Suprapubic skin (tissue), 4 donors: ENCODE measurements at regions not wholly inside any gene's neighbourhood (a gene's known extent, or its start where the extent isn't known, plus 50 kb on each side); places are given as distances from the start of the nearest gene placed in this dataset.

Experiments used
- DNase-seq, 2 donors: peaks; one replicate each; pipeline ENCODE4 v3.0.0-alpha.2; 2019; ENCODE audit warnings: low spot score in 2 of 2
- H3K27ac ChIP-seq: fragments of 200-600 bp; sonication (generic); one replicate; pipeline ENCODE4 v1.5.1; 2019
- H3K27me3 ChIP-seq: fragments of 200-600 bp; sonication (generic); one replicate; pipeline ENCODE4 v1.5.1; 2019
- H3K36me3 ChIP-seq: fragments of 200-600 bp; sonication (generic); one replicate; pipeline ENCODE4 v1.5.1; 2019
- H3K4me1 ChIP-seq: fragments of 200-600 bp; sonication (generic); one replicate; pipeline ENCODE4 v1.5.1; 2019
- H3K4me3 ChIP-seq: fragments of 200-600 bp; sonication (generic); one replicate; pipeline ENCODE4 v1.5.1; 2019; ENCODE audit warnings: mild to moderate bottlenecking
- H3K9me3 ChIP-seq: fragments of 200-600 bp; sonication (generic); one replicate; pipeline ENCODE4 v1.5.1; 2019
- EP300 ChIP-seq: sonication (generic); formaldehyde crosslinking; IDR thresholded peaks from one replicate; pipeline ENCODE4 v1.6.1; 2017; ENCODE audit warnings: antibody characterized with exemption
- POLR2A ChIP-seq, 2 donors: fragments of 450-650 bp; IDR thresholded peaks; one replicate each; pipeline ENCODE4 v1.6.1; 2017; ENCODE audit warnings: antibody characterized with exemption in 2 of 2, mild to moderate bottlenecking in 2 of 2, moderate library complexity in 2 of 2
- POLR2AphosphoS5 ChIP-seq, 3 donors: sonication (generic); formaldehyde crosslinking; IDR thresholded peaks; one replicate each; pipeline ENCODE4 v1.6.1; 2017; ENCODE audit warnings: antibody characterized with exemption in 3 of 3
- WGBS: methylation state at CpG from one replicate; pipeline ENCODE4 v1.1.5; 2018; 5-methylcytosine and 5-hydroxymethylcytosine counted together
- TF ChIP-seq, protein P1 (sequence below), 2 donors: fragments of 200-600 bp in 1 of 2; fragments of 450-650 bp in 1 of 2; sonication (generic) in 1 of 2; IDR thresholded peaks; one replicate each; pipeline ENCODE4 v1.5.1; 2016 to 2019; ENCODE audit warnings: antibody characterized with exemption in 2 of 2, mild to moderate bottlenecking in 1 of 2, moderate library complexity in 1 of 2

DNA sequence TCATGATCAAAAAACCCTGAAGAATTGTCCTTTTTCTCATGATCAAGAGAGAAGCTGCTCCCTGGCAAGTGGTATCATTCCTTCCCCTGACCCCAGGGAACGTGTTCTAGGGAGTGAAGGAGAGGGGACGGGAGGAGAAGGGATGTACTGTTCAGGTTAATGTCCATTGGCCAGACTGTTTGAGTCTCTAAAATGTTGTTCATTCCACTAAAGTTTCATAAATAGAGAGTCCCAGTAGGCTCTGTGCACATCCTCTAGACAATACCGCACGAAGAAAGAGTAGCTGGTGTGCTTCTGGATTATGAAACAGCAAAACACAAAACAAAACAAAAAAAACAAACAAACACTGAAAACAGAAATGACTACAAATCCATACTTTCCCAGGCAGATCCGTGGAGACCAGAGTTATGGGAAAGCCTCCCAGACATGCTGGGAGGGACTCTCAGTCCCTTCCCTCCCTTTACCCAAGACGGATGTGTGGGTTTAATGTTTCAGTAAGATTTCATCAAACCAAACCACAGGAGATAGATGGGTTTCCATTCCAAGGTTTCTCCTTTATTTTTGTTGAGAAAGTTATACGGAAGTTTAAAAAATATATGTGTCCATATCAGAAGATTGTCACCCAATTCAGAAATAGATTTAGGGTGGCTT is 66.5 kb upstream of the TNS3 start:
- H3K36me3 ChIP-seq, result no peaks in the 10 kb centered on the region
- no peak for DNase-seq
- no peak overlapping the region for H3K27ac ChIP-seq
- WGBS, result 72% methylated on average over 7 of the region's 7 CpGs
- H3K9me3 ChIP-seq, result no peaks in the 10 kb centered on the region
- no peaks in the 10 kb centered on the region for H3K27me3 ChIP-seq
- TF ChIP-seq POLR2A (IDR thresholded peaks at IDR 0.05) (no peak), POLR2AphosphoS5 (IDR thresholded peaks at IDR 0.05) (no peak), EP300 (no peak)
- TF ChIP-seq, protein P1, sequence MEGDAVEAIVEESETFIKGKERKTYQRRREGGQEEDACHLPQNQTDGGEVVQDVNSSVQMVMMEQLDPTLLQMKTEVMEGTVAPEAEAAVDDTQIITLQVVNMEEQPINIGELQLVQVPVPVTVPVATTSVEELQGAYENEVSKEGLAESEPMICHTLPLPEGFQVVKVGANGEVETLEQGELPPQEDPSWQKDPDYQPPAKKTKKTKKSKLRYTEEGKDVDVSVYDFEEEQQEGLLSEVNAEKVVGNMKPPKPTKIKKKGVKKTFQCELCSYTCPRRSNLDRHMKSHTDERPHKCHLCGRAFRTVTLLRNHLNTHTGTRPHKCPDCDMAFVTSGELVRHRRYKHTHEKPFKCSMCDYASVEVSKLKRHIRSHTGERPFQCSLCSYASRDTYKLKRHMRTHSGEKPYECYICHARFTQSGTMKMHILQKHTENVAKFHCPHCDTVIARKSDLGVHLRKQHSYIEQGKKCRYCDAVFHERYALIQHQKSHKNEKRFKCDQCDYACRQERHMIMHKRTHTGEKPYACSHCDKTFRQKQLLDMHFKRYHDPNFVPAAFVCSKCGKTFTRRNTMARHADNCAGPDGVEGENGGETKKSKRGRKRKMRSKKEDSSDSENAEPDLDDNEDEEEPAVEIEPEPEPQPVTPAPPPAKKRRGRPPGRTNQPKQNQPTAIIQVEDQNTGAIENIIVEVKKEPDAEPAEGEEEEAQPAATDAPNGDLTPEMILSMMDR (IDR thresholded peaks at IDR 0.05), result no peak
- no peaks in the 10 kb centered on the region for H3K4me1 ChIP-seq
- H3K4me3 ChIP-seq, result no peak overlapping the region

DNA sequence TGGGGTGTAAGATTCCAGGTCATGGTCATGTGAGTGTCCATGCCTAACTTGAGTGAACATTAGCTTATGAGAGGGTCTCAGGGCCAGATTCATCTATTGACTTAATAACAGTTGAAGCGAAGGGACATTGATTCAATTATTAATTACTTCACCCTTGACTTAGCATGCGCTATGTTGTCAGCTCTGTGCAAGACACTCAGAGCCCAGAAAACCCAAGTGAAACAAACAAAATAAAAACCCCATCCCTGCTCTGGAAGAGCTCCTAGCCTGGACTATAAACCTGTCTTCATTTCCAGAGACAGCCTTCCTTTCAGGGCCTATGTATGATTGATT is 66.0 kb upstream of the TNS3 start:
- WGBS, result 96% methylated on average over 2 of the region's 2 CpGs
- no peaks in the 10 kb centered on the region for H3K4me1 ChIP-seq
- TF ChIP-seq EP300 (no peak), POLR2A (IDR thresholded peaks at IDR 0.05) (no peak), POLR2AphosphoS5 (IDR thresholded peaks at IDR 0.05) (no peak)
- TF ChIP-seq, protein P1 (IDR thresholded peaks at IDR 0.05), result no peak
- no peaks in the 10 kb centered on the region for H3K27me3 ChIP-seq
- no peak for DNase-seq
- no peak overlapping the region for H3K27ac ChIP-seq
- H3K36me3 ChIP-seq, result no peaks in the 10 kb centered on the region
- H3K4me3 ChIP-seq, result no peak overlapping the region
- H3K9me3 ChIP-seq, result no peaks in the 10 kb centered on the region

DNA sequence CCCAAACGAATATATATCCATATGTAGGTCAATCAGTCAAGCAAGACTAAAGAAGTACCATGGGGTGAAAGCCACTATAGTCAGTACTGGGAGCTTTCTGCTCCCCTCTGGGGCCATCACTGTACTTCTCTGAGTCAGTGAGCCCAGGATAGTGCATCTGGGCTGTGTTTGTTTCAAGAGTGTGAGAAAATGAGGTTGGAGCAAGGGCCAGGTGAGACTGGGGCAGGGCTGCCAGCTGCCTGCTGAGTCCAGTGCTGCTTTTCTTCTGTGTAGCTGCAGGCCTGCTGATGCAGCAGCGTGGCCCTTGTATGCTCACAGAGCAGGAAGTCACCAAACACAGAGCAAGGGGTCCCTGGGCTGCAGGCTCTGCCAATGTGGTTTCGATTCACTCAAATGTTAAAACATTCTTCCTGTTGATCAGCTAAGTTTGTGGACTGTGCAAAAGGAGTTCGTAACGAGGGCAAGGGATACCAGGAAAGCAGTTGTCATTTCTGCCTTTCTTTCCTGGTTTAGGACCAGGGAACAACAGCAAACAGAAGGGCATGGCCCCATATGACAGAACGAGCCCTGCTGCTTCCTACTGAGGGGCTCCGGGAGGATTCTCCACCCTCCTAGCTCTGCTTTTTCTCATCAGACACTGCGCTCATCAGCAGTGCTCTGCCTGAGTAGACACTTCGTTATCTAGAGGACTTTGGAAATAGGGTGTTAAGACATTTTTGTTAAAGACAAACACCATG is 65.4 kb upstream of the TNS3 start:
- no peak overlapping the region for H3K27ac ChIP-seq
- 73% methylated on average over 9 of the region's 9 CpGs for WGBS
- H3K9me3 ChIP-seq, result no peaks in the 10 kb centered on the region
- TF ChIP-seq EP300, result no peak
- TF ChIP-seq, protein P1 (IDR thresholded peaks at IDR 0.05), result no peak
- TF ChIP-seq POLR2AphosphoS5 (IDR thresholded peaks at IDR 0.05), result no peak
- no peak for TF ChIP-seq POLR2A (IDR thresholded peaks at IDR 0.05)
- H3K4me1 ChIP-seq, result no peaks in the 10 kb centered on the region
- H3K27me3 ChIP-seq, result no peaks in the 10 kb centered on the region
- H3K4me3 ChIP-seq, result no peak overlapping the region
- no peaks in the 10 kb centered on the region for H3K36me3 ChIP-seq
- no peak for DNase-seq

DNA sequence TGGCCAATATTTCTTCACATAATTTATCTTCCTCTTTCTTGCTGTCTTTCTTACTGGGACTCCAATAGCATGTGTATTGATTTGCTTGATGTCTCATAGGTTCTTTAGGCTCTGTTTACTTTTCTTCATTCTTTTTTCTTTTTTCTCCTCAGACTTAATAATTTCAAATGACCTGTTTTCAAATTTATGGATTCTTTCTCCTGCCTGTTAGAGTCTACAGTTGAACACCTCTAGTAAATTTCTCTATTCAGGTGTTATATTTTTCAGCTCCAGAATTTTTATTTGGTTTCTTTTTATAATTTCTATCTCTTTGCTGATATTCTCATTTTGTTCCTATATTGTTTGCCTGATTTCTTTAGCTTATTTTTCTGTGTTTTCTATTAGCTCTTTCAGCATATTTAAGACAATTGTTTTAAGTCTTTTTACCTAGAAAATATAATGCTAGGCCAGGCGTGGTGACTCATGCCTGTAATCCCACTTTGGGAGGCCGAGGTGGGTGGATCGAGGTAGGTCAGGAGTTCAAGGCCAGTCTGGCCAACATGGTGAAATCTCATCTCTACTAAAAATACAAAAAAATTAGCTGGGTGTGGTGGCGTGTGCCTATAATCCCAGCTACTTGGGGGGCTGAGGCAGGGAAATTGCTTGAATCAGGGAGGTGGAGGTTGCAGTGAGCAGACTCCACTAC is 61.9 kb upstream of the TNS3 start:
- WGBS, result 96% methylated on average over 4 of the region's 4 CpGs
- Histone ChIP-seq H3K36me3 (no peaks in the 10 kb centered on the region), H3K4me3 (no peak overlapping the region), H3K4me1 (peaks cover 5% of the 10 kb centered on the region), H3K9me3 (no peaks in the 10 kb centered on the region), H3K27me3 (no peaks in the 10 kb centered on the region), H3K27ac (no peak overlapping the region)
- TF ChIP-seq POLR2AphosphoS5 (IDR thresholded peaks at IDR 0.05) (no peak), POLR2A (IDR thresholded peaks at IDR 0.05) (no peak), EP300 (no peak)
- TF ChIP-seq, protein P1 (IDR thresholded peaks at IDR 0.05), result no peak
- no peak for DNase-seq

DNA sequence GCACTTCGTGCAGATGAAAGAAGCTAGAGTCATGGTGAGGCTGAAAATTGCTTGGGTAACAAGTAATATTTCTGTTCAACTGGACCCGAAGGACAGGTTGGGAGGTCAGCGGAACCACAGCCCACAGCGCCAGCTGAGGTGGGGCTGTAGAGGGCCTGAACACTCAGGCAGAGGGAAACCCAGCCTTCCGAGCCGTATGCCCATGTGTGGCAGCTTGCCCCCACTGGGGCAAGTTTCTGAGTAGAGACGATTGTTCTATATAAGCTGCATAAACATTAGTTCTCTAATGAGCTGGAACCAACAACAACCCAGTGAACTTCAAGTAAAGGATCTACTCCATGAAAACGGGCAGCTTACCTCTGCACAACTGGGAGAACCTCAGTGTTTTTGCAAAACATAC is 58.4 kb upstream of the TNS3 start:
- H3K27ac ChIP-seq, result no peak overlapping the region
- H3K4me1 ChIP-seq, result peaks cover 30% of the 10 kb centered on the region

More for the DNA sequence above, 58.4 kb upstream of the TNS3 start:
- 89% methylated on average over 8 of the region's 8 CpGs for WGBS
- H3K4me3 ChIP-seq, result no peak overlapping the region
- TF ChIP-seq EP300 (no peak), POLR2AphosphoS5 (IDR thresholded peaks at IDR 0.05) (no peak), POLR2A (IDR thresholded peaks at IDR 0.05) (no peak)
- TF ChIP-seq, protein P1 (IDR thresholded peaks at IDR 0.05), result no peak
- DNase-seq, result no peak
- H3K36me3 ChIP-seq, result no peaks in the 10 kb centered on the region
- H3K27me3 ChIP-seq, result no peaks in the 10 kb centered on the region
- no peaks in the 10 kb centered on the region for H3K9me3 ChIP-seq
